Limb (tissue), 2 donors: ENCODE measurements at regions not wholly inside any gene's neighbourhood (a gene's known extent, or its start where the extent isn't known, plus 50 kb on each side); places are given as distances from the start of the nearest gene placed in this dataset.

Experiments
- DNase-seq, 2 donors: peaks; one replicate each; pipeline ENCODE4 v3.0.0-alpha.2; 2016; ENCODE audit errors: extremely low spot score in 2 of 2

GRCh38 chr16:5575646-5576245 is 478.2 kb upstream of the EEF2KMT start:
- no peak for DNase-seq

- no peak for DNase-seq
These were observed 477.5 kb upstream of the EEF2KMT start for GRCh38 chr16:5575121-5575520.

- DNase-seq, result no peak
These were observed 474.5 kb upstream of the EEF2KMT start for GRCh38 chr16:5572056-5572455.

GRCh38 chr16:5571446-5571845 is 473.9 kb upstream of the EEF2KMT start:
- no peak for DNase-seq

GRCh38 chr16:5561800-5562199 is 464.2 kb upstream of the EEF2KMT start:
- DNase-seq, result no peak

- DNase-seq, result no peak
These were observed 462.5 kb upstream of the EEF2KMT start for GRCh38 chr16:5560084-5560483.

- no peak for DNase-seq
These were observed 460.4 kb upstream of the EEF2KMT start for GRCh38 chr16:5557966-5558365.

GRCh38 chr16:5557448-5557847 is 459.9 kb upstream of the EEF2KMT start:
- DNase-seq, result no peak

GRCh38 chr16:5556158-5556810 is 458.7 kb upstream of the EEF2KMT start:
- no peak for DNase-seq

- DNase-seq, result no peak
These were observed 454.3 kb upstream of the EEF2KMT start for GRCh38 chr16:5551909-5552308.

- DNase-seq, result no peak
These were observed 452.2 kb upstream of the EEF2KMT start for GRCh38 chr16:5549802-5550201.

GRCh38 chr16:5541356-5541755 is 443.8 kb upstream of the EEF2KMT start:
- DNase-seq, result no peak

GRCh38 chr16:5537347-5537746 is 439.8 kb upstream of the EEF2KMT start:
- DNase-seq, result no peak

- DNase-seq, result no peak
These were observed 435.8 kb upstream of the EEF2KMT start for GRCh38 chr16:5533321-5533888.

- DNase-seq, result no peak
These were observed 430.2 kb upstream of the EEF2KMT start for GRCh38 chr16:5527817-5528216.

GRCh38 chr16:5526826-5527225 is 429.2 kb upstream of the EEF2KMT start:
- no peak for DNase-seq

- no peak for DNase-seq
These were observed 426.2 kb upstream of the EEF2KMT start for GRCh38 chr16:5523829-5524228.

GRCh38 chr16:5516115-5516514 is 418.5 kb upstream of the EEF2KMT start:
- no peak for DNase-seq

GRCh38 chr16:5512014-5512413 is 414.4 kb upstream of the EEF2KMT start:
- no peak for DNase-seq

- no peak for DNase-seq
These were observed 413.3 kb upstream of the EEF2KMT start for GRCh38 chr16:5510819-5511370.

GRCh38 chr16:5509794-5510193 is 412.2 kb upstream of the EEF2KMT start:
- no peak for DNase-seq

- DNase-seq, result no peak
These were observed 411.7 kb upstream of the EEF2KMT start for GRCh38 chr16:5509336-5509735.

GRCh38 chr16:5508371-5508770 is 410.8 kb upstream of the EEF2KMT start:
- no peak for DNase-seq
